ES-I3 (cell line): ENCODE measurements at regions not wholly inside any gene's neighbourhood (a gene's known extent, or its start where the extent isn't known, plus 50 kb on each side); places are given as distances from the start of the nearest gene placed in this dataset.
"Not testable (repeated sequence)": the region's sequence is repeated elsewhere in the genome, so short reads cannot be mapped to it uniquely, and the experiment has no call there.

Experiments used
- H3K36me3 ChIP-seq: 2 replicates; pipeline ENCODE4 v1.6.1; 2013; ENCODE audit warnings: mild to moderate bottlenecking, low read length, control low read depth, moderate library complexity; ENCODE audit not compliant: insufficient read depth
- H3K4me1 ChIP-seq: 2 replicates; pipeline ENCODE4 v1.6.1; 2013; ENCODE audit warnings: mild to moderate bottlenecking, control low read depth, low read length; ENCODE audit not compliant: insufficient read depth
- H3K9ac ChIP-seq: 2 replicates; pipeline ENCODE4 v1.6.1; 2013; ENCODE audit warnings: low read depth, mild to moderate bottlenecking, low read length, moderate library complexity
- H3K9me3 ChIP-seq: 2 replicates; pipeline ENCODE4 v1.6.1; 2013; ENCODE audit warnings: mild to moderate bottlenecking, low read length, moderate library complexity; ENCODE audit not compliant: control insufficient read depth, insufficient read depth

DNA sequence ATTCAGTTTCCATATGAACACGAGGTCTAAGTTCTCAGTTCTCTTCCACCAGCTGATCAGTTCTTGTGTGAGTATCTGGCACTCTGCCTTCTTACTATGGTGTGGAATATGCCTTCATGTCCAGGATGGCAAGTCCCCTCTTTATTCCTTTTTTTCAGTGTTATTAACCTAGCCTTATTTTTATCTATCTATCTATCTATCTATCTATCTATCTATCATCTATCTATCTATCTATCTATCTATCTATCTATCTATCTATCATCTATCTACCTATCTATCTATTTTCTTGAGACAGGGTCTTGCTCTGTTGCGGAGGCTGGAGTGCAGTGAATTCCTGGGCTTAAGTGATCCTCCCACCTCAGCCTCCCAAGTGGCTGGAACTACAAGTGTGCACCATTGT lies 329.2 kb upstream of the TNRC6C start:
- not testable (repeated sequence) for H3K9me3 ChIP-seq, H3K36me3 ChIP-seq, H3K4me1 ChIP-seq, H3K9ac ChIP-seq

DNA sequence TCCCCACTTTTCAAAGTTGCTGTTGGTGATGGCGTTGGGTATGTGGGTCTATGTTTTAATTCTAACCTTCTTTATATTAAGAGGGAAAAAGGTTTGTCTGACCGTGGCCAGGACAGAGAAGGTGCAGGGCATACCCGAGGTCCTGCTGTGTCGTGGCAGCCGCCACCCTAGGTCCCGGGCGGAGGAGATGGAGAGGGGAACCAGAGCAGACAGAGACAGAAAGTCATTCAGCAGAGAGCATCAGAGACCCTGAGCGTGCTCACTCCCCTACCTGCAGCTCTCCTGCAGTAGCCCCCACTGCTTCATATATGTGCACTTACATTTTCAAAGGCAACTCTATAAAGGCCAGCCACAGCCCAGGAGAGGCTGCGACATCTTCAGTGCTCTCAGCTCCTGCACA lies 327.2 kb upstream of the TNRC6C start:
- Histone ChIP-seq H3K9me3 (peaks cover 5% of the 10 kb centered on the region; the same call in 1 of the 2 replicates), H3K4me1 (no peaks in the 10 kb centered on the region), H3K9ac (no peak overlapping the region), H3K36me3 (no peaks in the 10 kb centered on the region)

DNA sequence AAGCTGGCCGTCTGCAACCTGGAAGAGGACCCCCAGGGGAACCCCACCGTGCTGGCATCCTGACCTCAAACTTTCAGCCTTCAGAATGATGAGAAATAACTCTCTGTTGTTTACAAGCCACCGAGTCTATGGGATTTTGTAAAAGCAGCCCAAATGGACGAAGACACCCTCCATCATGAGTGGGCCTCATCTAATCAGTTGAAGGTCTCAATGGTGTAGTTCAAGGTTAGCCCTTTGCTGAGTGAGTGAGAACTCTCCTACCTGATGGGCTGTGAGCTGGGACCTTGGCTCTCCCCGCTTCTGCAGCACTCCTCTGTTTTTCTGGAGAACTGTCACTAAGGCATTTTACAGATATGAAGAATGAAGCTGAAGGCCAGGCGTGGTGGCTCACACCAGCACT lies 325.9 kb upstream of the TNRC6C start:
- H3K4me1 ChIP-seq: 0 out of 2 replicates have a peak, but pooled peaks cover 4% of the 10 kb centered on the region
- no peaks in the 10 kb centered on the region for H3K9me3 ChIP-seq
- no peaks in the 10 kb centered on the region for H3K36me3 ChIP-seq
- no peak overlapping the region for H3K9ac ChIP-seq

DNA sequence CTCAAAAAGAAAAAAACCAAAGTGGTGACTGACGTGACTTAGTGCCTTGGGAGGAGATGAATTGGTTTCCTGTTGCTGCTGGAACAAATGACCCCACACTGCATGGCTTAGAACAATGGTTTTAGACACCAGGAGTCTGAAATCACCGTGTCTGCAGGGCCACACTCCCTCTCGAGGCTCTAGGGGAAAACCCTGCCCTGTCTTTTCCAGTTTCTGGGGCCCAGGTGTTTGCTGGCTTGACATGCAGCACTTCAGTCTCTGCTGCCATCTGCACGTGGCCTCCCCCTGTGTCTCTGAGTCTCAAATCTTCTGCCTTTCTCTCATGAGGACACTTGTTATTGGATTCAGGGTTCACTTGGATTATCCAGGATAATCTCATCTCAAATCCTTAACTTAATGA lies 323.8 kb upstream of the TNRC6C start:
- no peaks in the 10 kb centered on the region for H3K9me3 ChIP-seq
- H3K9ac ChIP-seq: no peak overlapping the region
- 0 out of 2 replicates have a peak, but pooled peaks cover 7% of the 10 kb centered on the region for H3K4me1 ChIP-seq
- no peaks in the 10 kb centered on the region for H3K36me3 ChIP-seq

DNA sequence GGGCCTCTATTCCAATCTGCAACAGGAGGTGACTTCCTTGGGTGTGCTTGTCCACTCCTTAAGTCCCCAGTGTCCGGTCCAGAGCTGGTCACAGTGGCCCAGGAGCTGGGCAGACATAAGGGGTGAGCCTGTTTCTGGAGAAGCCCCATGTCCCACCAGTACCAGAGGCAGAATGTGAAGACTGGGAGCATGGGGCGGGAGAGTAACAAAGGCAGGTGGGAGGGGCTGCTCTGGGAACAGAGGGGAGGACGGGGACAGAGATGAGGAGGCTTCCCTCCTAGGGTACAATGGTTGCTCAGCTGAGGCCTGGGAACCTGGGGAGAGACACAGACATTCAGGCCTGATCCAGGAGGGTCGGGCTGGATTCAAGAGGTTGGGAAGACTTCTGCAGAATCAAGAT lies 323.3 kb upstream of the TNRC6C start:
- no peaks in the 10 kb centered on the region for H3K9me3 ChIP-seq
- no peaks in the 10 kb centered on the region for H3K36me3 ChIP-seq
- H3K4me1 ChIP-seq: 0 out of 2 replicates have a peak, but pooled peaks cover 7% of the 10 kb centered on the region
- no peak overlapping the region for H3K9ac ChIP-seq

DNA sequence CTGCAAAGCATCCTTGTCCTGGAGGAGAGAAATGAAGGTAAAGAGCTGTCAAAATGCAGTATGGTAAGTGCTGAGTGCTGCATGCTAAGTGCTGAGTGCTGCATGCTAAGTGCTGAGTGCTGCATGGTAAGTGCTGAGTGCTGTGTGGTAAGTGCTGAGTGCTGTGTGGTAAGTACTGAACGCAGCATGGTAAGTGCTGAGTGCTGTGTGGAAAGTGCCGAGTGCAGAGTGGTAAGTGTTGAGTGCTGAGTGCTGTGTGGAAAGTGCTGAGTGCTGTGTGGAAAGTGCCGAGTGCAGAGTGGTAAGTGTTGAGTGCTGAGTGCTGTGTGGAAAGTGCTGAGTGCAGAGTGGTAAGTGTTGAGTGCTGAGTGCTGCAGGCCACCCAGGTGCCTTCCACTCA lies 322.7 kb upstream of the TNRC6C start:
- H3K9me3 ChIP-seq, H3K36me3 ChIP-seq, H3K9ac ChIP-seq, H3K4me1 ChIP-seq: not testable (repeated sequence)

DNA sequence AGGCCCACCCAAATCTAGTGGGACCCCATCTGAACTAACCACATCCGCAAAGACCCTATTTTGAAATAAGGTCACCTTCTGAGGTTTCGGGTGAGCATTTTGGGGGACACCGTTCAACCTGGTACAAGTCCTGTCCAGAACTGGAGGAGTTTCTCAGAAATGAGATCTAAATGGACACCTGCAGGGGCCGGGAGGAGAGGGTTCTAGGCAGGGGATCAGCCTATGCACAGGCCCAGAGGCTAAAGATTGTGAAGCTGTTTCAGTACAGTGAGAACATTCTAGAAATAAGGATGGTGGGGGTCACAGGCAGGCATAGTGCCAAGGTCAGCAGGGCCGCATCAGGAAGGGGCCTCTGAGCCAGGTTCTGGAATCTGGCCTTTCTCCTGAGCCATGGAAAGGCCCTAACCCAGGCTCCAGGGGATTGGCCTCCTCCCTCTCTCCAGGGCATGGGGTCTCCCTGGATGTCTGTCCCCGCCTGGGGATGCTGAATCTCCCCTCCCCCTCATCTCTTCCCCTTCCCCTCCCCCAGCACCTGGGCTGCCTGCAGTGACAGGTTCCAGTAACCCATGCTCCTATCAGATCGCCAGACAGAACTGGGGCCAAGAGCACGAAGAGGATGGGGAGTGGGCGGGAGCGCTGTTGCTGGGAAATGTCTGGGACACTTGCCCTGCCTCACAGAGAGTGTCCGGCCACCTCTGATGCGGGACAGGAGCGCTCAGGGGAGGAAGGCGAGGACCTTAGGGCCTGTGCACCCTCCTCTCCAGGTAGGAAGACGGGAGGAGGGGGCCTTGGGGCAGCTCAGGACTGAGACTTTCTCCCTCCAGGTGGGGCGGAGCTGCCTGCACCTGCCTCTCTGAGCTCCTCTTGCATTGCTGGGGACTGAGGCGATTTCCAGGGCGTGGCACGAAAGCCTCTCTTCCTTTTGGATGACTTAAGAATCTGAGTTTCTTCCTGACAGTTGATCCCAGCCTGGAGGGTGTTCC lies 321.4 kb upstream of the TNRC6C start:
- H3K9ac ChIP-seq: no peak overlapping the region
- no peaks in the 10 kb centered on the region for H3K9me3 ChIP-seq
- 0 out of 2 replicates have a peak, but pooled peaks cover 7% of the 10 kb centered on the region for H3K4me1 ChIP-seq
- no peaks in the 10 kb centered on the region for H3K36me3 ChIP-seq

DNA sequence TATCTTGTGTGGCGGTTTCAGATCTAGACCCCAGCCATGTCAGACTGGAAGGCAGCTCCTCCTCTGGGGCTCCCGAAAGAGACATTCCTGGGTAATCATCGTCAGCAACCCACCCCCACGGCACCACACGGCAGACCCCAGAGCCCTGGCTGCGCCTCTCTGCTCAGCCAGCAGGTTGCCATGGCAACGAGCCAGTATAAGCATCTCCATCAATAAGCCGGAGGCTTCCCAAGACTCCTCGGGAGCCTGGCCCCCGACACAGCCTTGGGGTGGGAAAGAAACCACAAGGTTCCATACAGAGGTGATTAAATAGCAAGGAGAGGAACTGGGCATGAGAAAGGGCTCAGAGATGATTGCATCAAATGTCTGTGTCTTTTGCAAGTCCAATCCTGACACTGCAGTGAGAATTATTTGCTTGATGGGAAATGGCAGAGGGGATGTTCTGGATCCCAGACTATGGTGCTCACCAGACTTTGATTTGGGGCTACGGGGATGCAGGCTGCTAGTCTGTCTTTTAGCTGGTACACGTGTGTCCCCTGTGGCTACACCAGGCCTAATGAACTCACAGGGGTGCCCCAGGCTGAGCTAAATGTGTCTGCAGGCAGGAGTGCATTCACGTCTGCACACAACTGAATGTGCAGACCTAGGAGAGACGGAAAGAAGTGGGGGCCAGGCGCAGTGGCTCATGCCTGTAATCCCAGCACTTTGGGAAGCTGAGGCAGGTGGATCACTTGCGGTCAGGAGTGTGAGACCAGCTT lies 320.5 kb upstream of the TNRC6C start:
- Histone ChIP-seq H3K4me1 (0 out of 2 replicates have a peak, but pooled peaks cover 7% of the 10 kb centered on the region), H3K36me3 (no peaks in the 10 kb centered on the region), H3K9ac (no peak overlapping the region), H3K9me3 (no peaks in the 10 kb centered on the region)

DNA sequence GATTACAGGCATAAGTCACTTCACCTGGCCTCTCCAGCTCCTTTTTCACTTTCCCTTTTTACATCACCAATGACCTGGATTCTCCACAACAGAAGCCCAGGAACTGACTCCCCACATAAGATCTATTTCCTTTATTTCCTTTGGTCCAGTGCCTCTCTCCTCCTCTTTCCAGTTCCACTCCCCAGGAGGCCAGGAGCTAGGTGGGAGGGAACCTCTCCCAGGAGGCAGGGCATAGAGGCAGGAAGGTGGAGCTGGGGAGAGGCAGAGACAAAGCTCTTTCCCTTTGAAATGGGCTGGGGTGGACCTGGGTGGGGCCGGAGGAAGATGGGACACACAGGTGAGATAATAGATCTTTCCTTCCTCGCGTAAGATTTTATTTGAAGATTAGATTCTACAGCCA lies 318.3 kb upstream of the TNRC6C start:
- peaks cover 9% of the 10 kb centered on the region for H3K4me1 ChIP-seq
- no peaks in the 10 kb centered on the region for H3K9me3 ChIP-seq
- no peaks in the 10 kb centered on the region for H3K36me3 ChIP-seq
- H3K9ac ChIP-seq: no peak overlapping the region

DNA sequence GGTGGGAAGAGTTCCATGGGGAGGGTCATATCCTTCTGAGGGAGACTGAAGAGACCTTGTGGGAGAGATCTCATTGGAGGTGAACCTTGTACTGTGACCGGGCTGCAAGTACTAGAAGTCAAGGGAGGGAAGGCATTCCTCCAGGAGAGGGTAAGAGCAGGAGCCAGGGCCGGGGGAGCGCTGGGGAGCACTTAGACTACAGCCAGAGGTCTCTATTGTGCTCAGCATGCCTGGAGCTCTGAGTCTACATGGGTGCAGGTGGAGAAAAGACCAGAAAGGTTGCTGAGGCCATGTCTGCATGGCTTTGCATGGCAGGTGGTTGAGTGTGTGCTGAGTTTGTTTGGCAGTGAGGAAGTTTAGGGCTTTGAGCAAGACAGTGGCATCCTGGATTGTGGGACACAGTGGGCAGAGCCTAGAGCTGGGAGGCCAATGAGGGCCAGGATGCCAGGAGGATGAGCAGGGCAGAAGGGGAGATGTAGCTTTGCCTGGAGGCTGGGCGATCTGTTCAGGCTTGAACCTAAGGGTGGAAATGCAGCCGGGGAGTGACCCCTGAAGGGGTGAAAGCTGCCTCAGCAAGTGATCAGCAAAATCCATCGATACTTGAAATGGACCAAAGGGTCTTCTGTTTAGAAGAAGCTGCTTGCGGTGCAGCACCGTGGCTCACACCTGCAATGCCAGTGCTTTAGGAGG lies 317.4 kb upstream of the TNRC6C start:
- Histone ChIP-seq H3K4me1 (peaks cover 17% of the 10 kb centered on the region), H3K9me3 (no peaks in the 10 kb centered on the region), H3K36me3 (no peaks in the 10 kb centered on the region), H3K9ac (no peak overlapping the region)

DNA sequence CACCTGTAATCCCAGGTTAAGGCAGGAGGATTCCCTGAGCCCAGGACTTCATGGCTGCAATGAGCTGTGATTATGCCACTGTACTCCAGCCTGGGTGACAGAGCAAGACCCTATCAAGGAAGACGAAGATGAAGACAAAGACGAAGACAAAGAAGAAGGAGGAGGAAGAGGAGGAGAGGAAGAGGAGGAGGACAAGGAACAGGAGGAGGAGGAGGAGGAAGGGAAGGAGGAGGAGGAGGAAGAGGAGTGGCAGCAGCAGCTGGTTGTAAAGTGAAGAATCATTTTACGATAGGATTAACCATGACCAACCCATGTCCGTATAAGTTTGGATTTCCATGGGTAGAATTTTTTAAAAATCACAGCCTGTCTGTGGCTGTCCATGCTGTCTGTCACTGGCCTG lies 316.8 kb upstream of the TNRC6C start:
- H3K9ac ChIP-seq: no peak overlapping the region
- H3K9me3 ChIP-seq: no peaks in the 10 kb centered on the region
- H3K36me3 ChIP-seq: no peaks in the 10 kb centered on the region
- H3K4me1 ChIP-seq: peaks cover 18% of the 10 kb centered on the region

DNA sequence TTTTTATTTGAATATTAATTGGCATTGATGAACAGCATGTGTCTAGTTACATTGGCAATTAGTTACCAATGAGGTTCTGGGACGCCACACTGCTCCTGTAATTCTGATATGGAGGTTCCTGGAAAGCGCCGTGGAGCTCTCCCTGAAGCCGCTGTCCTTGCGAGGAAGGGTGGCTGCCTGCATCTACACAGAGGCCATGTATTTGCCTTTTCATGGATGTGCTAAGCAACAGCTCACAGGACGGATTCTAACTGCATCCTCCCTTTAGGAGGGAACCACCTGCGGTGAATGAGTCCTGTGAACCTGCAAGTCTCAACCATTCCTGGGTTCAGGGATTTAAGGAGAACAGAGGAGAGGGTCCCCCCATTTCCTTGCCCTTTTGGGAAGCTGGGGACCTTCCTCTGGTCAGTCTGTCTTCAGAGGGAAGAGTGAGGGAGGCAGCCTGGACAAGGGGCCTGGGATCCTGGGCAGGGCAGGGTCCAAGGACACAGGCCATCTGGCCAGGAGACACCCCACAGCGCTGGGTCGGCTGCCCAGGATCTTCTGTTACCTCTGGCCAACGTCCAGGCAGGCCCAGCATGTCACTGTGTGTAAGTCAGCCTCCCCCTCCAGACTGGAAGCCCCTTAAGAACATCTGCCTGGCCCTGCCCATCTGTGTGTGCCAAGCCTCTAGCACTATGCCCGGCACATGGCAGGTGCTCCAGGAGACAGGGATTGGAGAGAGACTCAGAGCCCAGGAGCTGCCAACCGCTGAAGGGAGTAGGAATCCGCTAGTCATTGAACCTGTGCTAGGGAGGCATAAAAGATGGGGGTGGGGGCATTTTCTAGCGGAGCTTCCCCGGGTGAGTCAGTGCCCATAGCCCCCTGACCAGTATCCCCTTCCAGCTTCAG lies 314.1 kb upstream of the TNRC6C start:
- H3K4me1 ChIP-seq: peaks cover 11% of the 10 kb centered on the region
- H3K9me3 ChIP-seq: no peaks in the 10 kb centered on the region
- H3K36me3 ChIP-seq: no peaks in the 10 kb centered on the region
- H3K9ac ChIP-seq: no peak overlapping the region

DNA sequence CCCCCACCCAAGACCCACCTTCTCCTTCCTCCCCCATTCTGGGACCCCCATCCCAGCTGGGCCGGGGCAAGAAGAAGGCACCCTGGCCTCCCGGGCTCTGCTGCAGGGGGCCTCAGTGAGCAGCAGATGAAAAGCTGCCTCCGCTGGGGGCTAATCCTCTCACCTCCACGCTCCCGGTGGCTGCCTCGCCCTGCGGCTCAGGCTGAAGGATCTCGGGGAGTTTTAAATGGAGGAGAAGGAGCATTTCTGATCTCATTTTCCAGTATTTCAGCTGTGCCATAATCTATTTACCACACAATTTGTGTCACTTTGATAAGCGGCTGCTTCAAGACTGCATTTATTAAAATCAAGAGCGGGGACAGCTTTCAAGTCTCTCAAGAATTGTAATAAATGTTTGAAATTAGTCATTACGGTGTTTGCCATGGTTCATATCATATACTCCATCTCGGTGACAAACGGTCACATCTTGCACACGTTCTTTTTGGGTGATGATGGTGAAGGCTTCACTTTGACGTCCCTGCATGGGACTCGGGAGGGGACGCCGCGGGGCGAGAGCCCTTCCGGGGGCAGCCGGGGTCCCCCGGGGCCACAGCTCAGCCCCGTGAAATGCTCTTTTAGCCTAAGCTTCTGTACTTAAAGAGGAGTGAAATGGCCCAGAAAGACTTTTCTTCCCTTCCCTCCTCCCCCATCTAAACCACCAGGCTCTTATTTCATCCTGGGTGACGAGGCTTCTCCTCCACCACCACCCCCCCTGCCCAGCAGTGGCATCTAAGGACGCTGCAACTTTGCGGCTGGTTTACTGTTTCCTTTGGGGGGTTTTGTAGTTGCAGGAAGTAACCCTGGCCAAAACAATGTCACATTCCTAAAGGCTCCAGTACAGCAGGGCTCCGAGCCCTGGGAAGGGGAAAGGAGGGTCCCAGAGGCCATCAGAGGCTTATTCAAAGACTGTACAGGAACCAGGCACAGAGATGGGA lies 313.1 kb upstream of the TNRC6C start:
- peaks cover 11% of the 10 kb centered on the region for H3K4me1 ChIP-seq
- H3K9me3 ChIP-seq: peaks cover 2% of the 10 kb centered on the region; the same call in 1 of the 2 replicates
- peak overlapping the region; percentile 23; the same call in 1 of the 2 replicates for H3K9ac ChIP-seq
- no peaks in the 10 kb centered on the region for H3K36me3 ChIP-seq
